HFFc6 (cell line): ENCODE measurements at regions not wholly inside any gene's neighbourhood (a gene's known extent, or its start where the extent isn't known, plus 50 kb on each side); places are given as distances from the start of the nearest gene placed in this dataset.

Source experiments
- DNase-seq: peaks from one replicate; pipeline ENCODE4 v3.0.0-alpha.2; 2018
- H3K27ac Mint-ChIP-seq: 2 replicates; pipeline ENCODE4 v1.8.0; 2020; ENCODE audit warnings: mild to moderate bottlenecking, mixed read lengths
- H3K27me3 Mint-ChIP-seq: 2 replicates; pipeline ENCODE4 v1.8.0; 2021; ENCODE audit warnings: mild to moderate bottlenecking, moderate library complexity, mixed read lengths; ENCODE audit not compliant: insufficient read depth
- H3K36me3 Mint-ChIP-seq: 2 replicates; pipeline ENCODE4 v1.8.0; 2021; ENCODE audit warnings: low read depth, mixed read lengths
- H3K4me1 Mint-ChIP-seq: 2 replicates; pipeline ENCODE4 v1.8.0; 2020; ENCODE audit warnings: low read depth, mixed read lengths
- H3K4me3 Mint-ChIP-seq: 2 replicates; pipeline ENCODE4 v1.8.0; 2020; ENCODE audit warnings: mild to moderate bottlenecking, moderate library complexity, mixed read lengths
- H3K9me3 Mint-ChIP-seq: 2 replicates; pipeline ENCODE4 v1.8.0; 2020; ENCODE audit warnings: mild to moderate bottlenecking, mixed read lengths
- TF ChIP-seq, protein P1 (sequence below): fragments of 200-600 bp; sonication (generic); IDR thresholded peaks from 2 replicates; pipeline ENCODE4 v1.5.0; 2021; ENCODE audit warnings: antibody characterized with exemption, mild to moderate bottlenecking

DNA sequence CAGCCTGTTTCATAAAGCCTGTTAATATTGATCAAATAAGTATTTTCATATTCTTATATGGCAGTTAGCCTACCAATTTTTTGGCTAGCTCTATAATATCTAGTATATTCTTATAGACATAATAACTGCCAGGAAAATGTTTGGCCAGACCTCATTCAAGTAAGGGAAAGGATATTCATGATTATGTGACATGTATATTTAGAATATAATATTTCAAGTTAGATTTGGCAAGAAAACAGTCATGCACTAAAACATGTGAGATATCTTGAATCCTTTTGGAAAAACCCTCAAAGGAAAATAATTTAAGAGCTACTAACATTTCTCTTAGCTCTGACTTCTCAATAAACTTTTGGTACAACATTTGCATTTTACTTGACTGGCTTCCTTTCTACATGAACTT, 694.1 kb downstream of the PLCL1 start:
- TF ChIP-seq, protein P1, sequence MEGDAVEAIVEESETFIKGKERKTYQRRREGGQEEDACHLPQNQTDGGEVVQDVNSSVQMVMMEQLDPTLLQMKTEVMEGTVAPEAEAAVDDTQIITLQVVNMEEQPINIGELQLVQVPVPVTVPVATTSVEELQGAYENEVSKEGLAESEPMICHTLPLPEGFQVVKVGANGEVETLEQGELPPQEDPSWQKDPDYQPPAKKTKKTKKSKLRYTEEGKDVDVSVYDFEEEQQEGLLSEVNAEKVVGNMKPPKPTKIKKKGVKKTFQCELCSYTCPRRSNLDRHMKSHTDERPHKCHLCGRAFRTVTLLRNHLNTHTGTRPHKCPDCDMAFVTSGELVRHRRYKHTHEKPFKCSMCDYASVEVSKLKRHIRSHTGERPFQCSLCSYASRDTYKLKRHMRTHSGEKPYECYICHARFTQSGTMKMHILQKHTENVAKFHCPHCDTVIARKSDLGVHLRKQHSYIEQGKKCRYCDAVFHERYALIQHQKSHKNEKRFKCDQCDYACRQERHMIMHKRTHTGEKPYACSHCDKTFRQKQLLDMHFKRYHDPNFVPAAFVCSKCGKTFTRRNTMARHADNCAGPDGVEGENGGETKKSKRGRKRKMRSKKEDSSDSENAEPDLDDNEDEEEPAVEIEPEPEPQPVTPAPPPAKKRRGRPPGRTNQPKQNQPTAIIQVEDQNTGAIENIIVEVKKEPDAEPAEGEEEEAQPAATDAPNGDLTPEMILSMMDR, result no peak
- peaks cover 46% of the 10 kb centered on the region for H3K9me3 Mint-ChIP-seq
- H3K4me3 Mint-ChIP-seq, result no peak overlapping the region
- no peak overlapping the region for H3K27ac Mint-ChIP-seq
- no peak for DNase-seq
- H3K4me1 Mint-ChIP-seq, result no peaks in the 10 kb centered on the region
- H3K36me3 Mint-ChIP-seq, result no peaks in the 10 kb centered on the region
- no peaks in the 10 kb centered on the region for H3K27me3 Mint-ChIP-seq

DNA sequence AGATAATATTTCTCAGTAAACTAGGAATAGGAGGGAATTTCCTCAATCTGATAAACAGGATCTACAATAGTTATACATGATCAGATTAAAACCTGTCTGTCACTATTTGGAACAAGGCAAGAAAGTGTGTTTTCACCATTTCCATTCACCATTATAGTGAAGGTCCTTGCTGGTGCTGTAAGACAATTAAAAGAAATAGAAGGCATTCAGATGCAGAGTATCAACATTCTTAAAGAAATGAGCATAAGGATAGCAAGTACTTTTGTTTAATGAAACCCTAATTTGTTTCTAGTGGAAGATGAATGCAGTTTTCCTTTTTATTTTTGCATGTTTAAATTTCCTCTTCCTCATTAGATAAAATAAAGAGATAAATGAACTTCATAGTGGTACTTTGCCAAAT, 693.7 kb downstream of the PLCL1 start:
- no peak for DNase-seq
- no peaks in the 10 kb centered on the region for H3K4me1 Mint-ChIP-seq
- no peak overlapping the region for H3K27ac Mint-ChIP-seq
- H3K9me3 Mint-ChIP-seq, result peaks cover 42% of the 10 kb centered on the region
- no peaks in the 10 kb centered on the region for H3K27me3 Mint-ChIP-seq
- no peak overlapping the region for H3K4me3 Mint-ChIP-seq
- no peaks in the 10 kb centered on the region for H3K36me3 Mint-ChIP-seq
- TF ChIP-seq, protein P1, result no peak

DNA sequence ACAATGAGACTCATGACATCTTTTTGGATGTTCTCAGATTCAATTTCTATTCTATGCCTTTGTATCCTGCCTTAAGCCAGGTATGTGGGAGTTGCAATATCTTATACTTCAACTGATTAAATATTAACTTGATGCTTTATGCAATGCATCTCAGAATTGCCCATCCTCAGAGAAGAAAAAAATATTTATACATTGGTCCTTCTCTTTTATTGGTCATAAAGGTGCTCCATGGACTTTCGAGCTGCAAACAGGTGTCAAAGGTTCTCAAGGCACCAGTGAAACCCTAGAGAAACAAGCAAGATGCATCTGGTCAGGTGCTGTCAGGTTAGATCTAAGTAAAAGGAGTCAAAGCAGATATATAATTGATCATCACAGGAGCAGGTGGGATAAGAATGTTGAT, 690.5 kb downstream of the PLCL1 start:
- H3K27me3 Mint-ChIP-seq, result no peaks in the 10 kb centered on the region
- no peak overlapping the region for H3K4me3 Mint-ChIP-seq
- no peaks in the 10 kb centered on the region for H3K4me1 Mint-ChIP-seq
- DNase-seq, result no peak
- no peak overlapping the region for H3K27ac Mint-ChIP-seq
- H3K9me3 Mint-ChIP-seq, result peaks cover 25% of the 10 kb centered on the region
- H3K36me3 Mint-ChIP-seq, result no peaks in the 10 kb centered on the region
- TF ChIP-seq, protein P1, result no peak

DNA sequence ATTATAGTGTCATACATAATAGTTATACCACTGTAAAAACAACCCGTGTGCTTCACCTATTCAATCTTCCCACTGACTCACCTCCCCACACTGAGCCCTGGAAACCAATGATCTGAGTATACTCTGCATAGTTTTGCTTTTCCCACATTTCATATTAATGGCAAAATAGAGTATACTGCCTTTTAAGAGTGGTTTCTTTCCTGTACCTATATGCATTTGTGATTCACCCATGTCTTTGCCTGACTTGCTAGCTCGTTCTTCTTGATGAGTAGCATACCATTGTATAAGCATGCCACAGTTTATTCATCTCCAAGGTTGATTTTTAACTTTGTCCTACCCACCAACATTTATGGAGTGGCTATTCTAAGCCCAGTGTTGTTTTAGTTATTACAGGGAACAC, 686.4 kb downstream of the PLCL1 start:
- Mint-ChIP-seq H3K36me3 (no peaks in the 10 kb centered on the region), H3K4me3 (no peak overlapping the region), H3K27me3 (no peaks in the 10 kb centered on the region), H3K9me3 (peaks cover 30% of the 10 kb centered on the region), H3K4me1 (no peaks in the 10 kb centered on the region), H3K27ac (no peak overlapping the region)
- DNase-seq, result no peak
- TF ChIP-seq, protein P1, result no peak

DNA sequence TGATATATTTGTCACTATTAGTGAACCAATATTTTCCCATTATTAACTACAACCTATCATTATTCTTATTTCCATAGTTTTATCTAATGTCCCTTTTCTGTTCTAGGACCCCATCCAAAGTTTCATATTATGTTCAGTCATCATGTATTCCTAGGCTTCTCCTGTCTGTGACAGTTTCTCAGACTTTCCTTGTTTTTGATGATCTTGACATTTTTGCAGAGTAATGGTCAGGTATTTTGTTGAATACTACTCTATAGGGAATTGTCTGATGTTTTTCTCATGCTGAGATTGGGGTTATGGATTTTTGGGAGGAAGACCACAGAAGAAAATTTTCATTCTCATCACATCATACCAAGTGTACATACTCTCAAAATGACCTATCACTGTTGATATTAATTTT, 684.6 kb downstream of the PLCL1 start:
- TF ChIP-seq, protein P1, result no peak
- DNase-seq, result no peak
- Mint-ChIP-seq H3K4me1 (no peaks in the 10 kb centered on the region), H3K4me3 (no peak overlapping the region), H3K9me3 (peaks cover 33% of the 10 kb centered on the region), H3K27me3 (no peaks in the 10 kb centered on the region), H3K27ac (no peak overlapping the region), H3K36me3 (no peaks in the 10 kb centered on the region)

DNA sequence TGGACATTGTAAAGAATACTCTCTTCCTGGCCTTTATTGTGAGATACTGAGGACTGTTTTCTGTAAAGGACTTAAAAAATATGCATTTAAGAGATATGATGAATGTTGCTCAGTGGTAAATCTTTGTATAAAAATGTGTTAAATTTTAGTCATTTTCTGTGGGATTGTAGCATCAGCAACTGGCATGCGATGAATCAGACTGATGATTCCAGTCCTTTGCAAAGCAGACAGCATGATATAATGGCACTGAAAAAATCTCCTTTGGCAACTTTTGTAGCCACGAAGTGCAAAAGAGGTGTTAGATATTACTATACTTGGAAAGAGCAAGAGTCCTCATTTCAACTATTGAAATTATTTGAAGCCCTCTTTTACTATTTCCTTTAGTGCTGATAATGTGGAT, 678.7 kb downstream of the PLCL1 start:
- Mint-ChIP-seq H3K4me3 (no peak overlapping the region), H3K4me1 (no peaks in the 10 kb centered on the region), H3K36me3 (no peaks in the 10 kb centered on the region), H3K27me3 (no peaks in the 10 kb centered on the region), H3K9me3 (peaks cover 36% of the 10 kb centered on the region), H3K27ac (no peak overlapping the region)
- TF ChIP-seq, protein P1, result no peak
- DNase-seq, result no peak
